HG03066 (cell line): ENCODE measurements at regions not wholly inside any gene's neighbourhood (a gene's known extent, or its start where the extent isn't known, plus 50 kb on each side); places are given as distances from the start of the nearest gene placed in this dataset.
"Not testable (repeated sequence)": the region's sequence is repeated elsewhere in the genome, so short reads cannot be mapped to it uniquely, and the experiment has no call there.

Source experiments
- ATAC-seq: cut with Tn5 transposase; IDR thresholded peaks from one replicate; pipeline ENCODE4 v1.9.1; 2021; ENCODE audit warnings: low read depth; ENCODE audit not compliant: unreplicated experiment

GRCh38 chr3:150248888-150249681 is 159.0 kb upstream of the TSC22D2 start:
- ATAC-seq, result no peak

GRCh38 chr3:150248116-150248887 is 159.8 kb upstream of the TSC22D2 start:
- no peak for ATAC-seq

GRCh38 chr3:150247441-150247840 is 160.7 kb upstream of the TSC22D2 start:
- no peak for ATAC-seq

GRCh38 chr3:150243466-150243865 is 164.6 kb upstream of the TSC22D2 start:
- ATAC-seq, result no peak

GRCh38 chr3:150242220-150242936 is 165.7 kb upstream of the TSC22D2 start:
- ATAC-seq, result no peak

GRCh38 chr3:150240891-150241290 is 167.2 kb upstream of the TSC22D2 start:
- no peak for ATAC-seq

- ATAC-seq, result no peak
Measured at GRCh38 chr3:150239766-150240165, 168.3 kb upstream of the TSC22D2 start.

GRCh38 chr3:150238995-150239619 is 169.0 kb upstream of the TSC22D2 start:
- ATAC-seq, result no peak

GRCh38 chr3:150238048-150238802 is 169.9 kb upstream of the TSC22D2 start:
- no peak for ATAC-seq

GRCh38 chr3:150237490-150237889 is 170.6 kb upstream of the TSC22D2 start:
- ATAC-seq, result no peak

GRCh38 chr3:150236316-150237082 is 171.6 kb upstream of the TSC22D2 start:
- ATAC-seq, result no peak

GRCh38 chr3:150235799-150236198 is 172.3 kb upstream of the TSC22D2 start:
- ATAC-seq, result no peak

- no peak for ATAC-seq
Measured at GRCh38 chr3:150232992-150233451, 175.1 kb upstream of the TSC22D2 start.

GRCh38 chr3:150230037-150230436 is 178.1 kb upstream of the TSC22D2 start:
- no peak for ATAC-seq

GRCh38 chr3:150228626-150229025 is 179.5 kb upstream of the TSC22D2 start:
- not testable (repeated sequence) for ATAC-seq

GRCh38 chr3:150227839-150228238 is 180.3 kb upstream of the TSC22D2 start:
- ATAC-seq, result no peak

- no peak for ATAC-seq
Measured at GRCh38 chr3:150225986-150226385, 182.1 kb upstream of the TSC22D2 start.

GRCh38 chr3:150223558-150223957 is 184.5 kb upstream of the TSC22D2 start:
- no peak for ATAC-seq
